Progenitor cell of endocrine pancreas (in vitro differentiated cells): ENCODE measurements at regions not wholly inside any gene's neighbourhood (a gene's known extent, or its start where the extent isn't known, plus 50 kb on each side); places are given as distances from the start of the nearest gene placed in this dataset.
"Not testable (repeated sequence)": the region's sequence is repeated elsewhere in the genome, so short reads cannot be mapped to it uniquely, and the experiment has no call there.

ENCODE experiments used
- DNase-seq: peaks from one replicate; pipeline ENCODE4 v3.0.0; 2021; ENCODE audit warnings: low spot score; ENCODE audit not compliant: unreplicated experiment
- H3K27ac Mint-ChIP-seq: 2 replicates; pipeline ENCODE4 v1.8.0; 2021; ENCODE audit warnings: mild to moderate bottlenecking, moderate library complexity, mixed read lengths
- H3K27me3 Mint-ChIP-seq: 2 replicates; pipeline ENCODE4 v1.8.0; 2021; ENCODE audit warnings: mixed read lengths
- H3K36me3 Mint-ChIP-seq: 2 replicates; pipeline ENCODE4 v1.8.0; 2022; ENCODE audit warnings: mixed read lengths; ENCODE audit not compliant: insufficient read depth
- H3K4me1 Mint-ChIP-seq: 2 replicates; pipeline ENCODE4 v1.8.0; 2021; ENCODE audit warnings: low read depth, mixed read lengths
- H3K4me3 Mint-ChIP-seq: 2 replicates; pipeline ENCODE4 v1.8.0; 2021; ENCODE audit warnings: low read depth, mild to moderate bottlenecking, moderate library complexity, mixed read lengths
- H3K9me3 Mint-ChIP-seq: 2 replicates; pipeline ENCODE4 v1.8.0; 2021; ENCODE audit warnings: low read depth, mixed read lengths
- TF ChIP-seq, protein P1 (sequence below): fragments of 200-600 bp; sonication (generic); IDR thresholded peaks from one replicate; pipeline ENCODE4 v1.5.0; 2021; ENCODE audit warnings: antibody characterized with exemption, mild to moderate bottlenecking; ENCODE audit not compliant: unreplicated experiment

DNA sequence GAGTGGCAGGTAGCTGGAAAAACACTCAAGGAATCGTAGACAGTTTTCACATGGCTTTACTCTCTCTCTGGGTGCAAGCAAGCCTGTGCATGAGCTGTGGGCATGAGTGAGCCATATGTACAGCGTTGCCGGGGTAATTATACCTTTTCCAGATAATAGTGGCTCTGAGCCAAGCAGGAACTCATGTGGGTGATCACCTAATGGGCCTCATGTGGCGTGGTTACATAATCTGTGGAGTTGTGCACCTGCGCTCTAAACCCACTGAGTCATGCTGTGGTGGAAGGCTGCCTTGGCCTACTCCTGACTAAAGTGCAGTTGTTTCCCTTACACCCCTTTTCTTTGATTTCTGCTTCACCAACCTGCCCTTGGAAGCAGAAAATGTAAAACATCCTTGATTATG is 1564.5 kb upstream of the PCDH10 start:
- Mint-ChIP-seq H3K4me3 (no peak overlapping the region), H3K27ac (no peak overlapping the region), H3K36me3 (no peaks in the 10 kb centered on the region), H3K27me3 (no peaks in the 10 kb centered on the region), H3K4me1 (no peaks in the 10 kb centered on the region), H3K9me3 (no peaks in the 10 kb centered on the region)
- TF ChIP-seq, protein P1, sequence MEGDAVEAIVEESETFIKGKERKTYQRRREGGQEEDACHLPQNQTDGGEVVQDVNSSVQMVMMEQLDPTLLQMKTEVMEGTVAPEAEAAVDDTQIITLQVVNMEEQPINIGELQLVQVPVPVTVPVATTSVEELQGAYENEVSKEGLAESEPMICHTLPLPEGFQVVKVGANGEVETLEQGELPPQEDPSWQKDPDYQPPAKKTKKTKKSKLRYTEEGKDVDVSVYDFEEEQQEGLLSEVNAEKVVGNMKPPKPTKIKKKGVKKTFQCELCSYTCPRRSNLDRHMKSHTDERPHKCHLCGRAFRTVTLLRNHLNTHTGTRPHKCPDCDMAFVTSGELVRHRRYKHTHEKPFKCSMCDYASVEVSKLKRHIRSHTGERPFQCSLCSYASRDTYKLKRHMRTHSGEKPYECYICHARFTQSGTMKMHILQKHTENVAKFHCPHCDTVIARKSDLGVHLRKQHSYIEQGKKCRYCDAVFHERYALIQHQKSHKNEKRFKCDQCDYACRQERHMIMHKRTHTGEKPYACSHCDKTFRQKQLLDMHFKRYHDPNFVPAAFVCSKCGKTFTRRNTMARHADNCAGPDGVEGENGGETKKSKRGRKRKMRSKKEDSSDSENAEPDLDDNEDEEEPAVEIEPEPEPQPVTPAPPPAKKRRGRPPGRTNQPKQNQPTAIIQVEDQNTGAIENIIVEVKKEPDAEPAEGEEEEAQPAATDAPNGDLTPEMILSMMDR = no peak
- no peak for DNase-seq

DNA sequence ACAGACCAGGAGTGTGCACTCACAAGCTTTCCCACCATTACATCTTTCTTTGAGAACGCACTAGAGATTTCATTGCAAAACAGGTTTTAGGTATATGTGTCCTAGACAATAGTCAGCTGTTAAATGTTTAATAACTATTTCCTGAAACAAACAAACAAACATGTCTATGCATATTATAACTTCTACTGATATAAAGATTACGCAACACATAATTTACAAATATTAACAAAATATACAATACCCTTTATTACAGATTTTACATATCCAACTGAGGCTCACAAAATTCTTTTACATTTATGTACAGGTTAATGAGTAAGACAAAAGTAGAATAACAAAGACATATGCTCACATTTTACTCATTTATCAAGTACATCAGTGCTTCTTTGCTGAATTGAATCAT is 1554.0 kb upstream of the PCDH10 start:
- Mint-ChIP-seq H3K27ac (no peak overlapping the region), H3K27me3 (no peaks in the 10 kb centered on the region), H3K9me3 (peaks cover 8% of the 10 kb centered on the region), H3K4me1 (no peaks in the 10 kb centered on the region), H3K36me3 (no peaks in the 10 kb centered on the region), H3K4me3 (no peak overlapping the region)
- TF ChIP-seq, protein P1 = no peak
- DNase-seq = no peak

DNA sequence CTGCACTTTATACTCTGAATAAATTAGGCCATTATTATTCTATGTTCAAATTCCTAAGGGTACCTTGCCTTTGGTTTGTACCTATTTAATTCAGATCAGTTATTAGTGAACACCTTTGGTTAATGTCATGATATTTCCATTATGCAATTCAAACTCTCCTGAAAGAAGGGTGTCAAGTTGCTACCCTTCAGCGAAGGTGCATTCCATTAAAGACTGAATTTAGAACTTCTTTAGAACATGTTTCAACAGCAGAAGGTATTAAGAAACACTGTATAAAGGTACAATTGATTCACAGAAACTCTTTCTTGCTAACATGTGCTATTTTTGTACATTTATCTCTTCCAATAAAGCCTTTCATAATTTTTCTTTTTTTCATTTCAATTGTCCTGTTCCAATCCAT is 1545.4 kb upstream of the PCDH10 start:
- H3K36me3 Mint-ChIP-seq = no peaks in the 10 kb centered on the region
- TF ChIP-seq, protein P1 = no peak
- DNase-seq = no peak
- no peak overlapping the region for H3K27ac Mint-ChIP-seq
- H3K4me3 Mint-ChIP-seq = no peak overlapping the region
- no peaks in the 10 kb centered on the region for H3K27me3 Mint-ChIP-seq
- H3K4me1 Mint-ChIP-seq = no peaks in the 10 kb centered on the region
- H3K9me3 Mint-ChIP-seq = no peaks in the 10 kb centered on the region

DNA sequence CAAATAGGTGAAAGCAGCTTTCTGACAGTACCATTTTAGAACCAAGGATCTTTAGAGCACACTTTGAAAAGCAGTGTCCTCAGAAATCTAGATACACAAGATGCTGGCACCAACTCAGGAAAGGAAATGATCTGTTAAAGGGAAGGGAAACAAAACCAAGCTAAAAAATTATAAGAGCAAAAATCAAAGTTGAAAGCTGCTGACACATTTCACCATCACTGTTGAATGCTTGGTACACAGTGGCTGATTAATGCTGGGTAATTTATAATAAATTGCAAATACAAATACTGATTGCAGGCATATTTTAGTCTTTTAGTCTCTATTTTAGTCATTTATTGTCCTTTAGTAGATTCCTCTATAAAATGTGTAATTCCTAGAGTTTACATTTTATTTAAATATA is 1540.1 kb upstream of the PCDH10 start:
- Mint-ChIP-seq H3K9me3 (no peaks in the 10 kb centered on the region), H3K27me3 (no peaks in the 10 kb centered on the region), H3K4me1 (no peaks in the 10 kb centered on the region), H3K27ac (no peak overlapping the region), H3K36me3 (no peaks in the 10 kb centered on the region), H3K4me3 (no peak overlapping the region)
- TF ChIP-seq, protein P1 = no peak
- no peak for DNase-seq

DNA sequence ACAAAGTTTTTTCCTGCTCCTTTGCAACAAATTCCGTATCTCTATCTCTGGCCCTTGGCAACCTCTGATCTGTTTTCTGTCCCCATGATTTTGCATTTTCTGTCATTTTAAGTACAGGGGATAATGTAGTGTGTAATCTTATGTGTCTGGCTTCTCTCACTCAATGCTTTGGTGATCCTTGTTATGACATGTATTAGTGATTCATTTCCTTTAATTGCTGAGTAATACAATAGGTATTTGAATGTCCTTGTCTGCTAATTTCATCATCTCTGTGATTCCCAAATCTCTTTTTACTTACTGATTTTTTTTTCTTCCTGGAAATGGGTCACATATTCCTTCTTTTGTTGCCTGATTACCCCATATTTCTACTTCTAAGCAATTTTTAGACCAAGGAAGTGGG is 1538.6 kb upstream of the PCDH10 start:
- H3K27me3 Mint-ChIP-seq = not testable (repeated sequence)

DNA sequence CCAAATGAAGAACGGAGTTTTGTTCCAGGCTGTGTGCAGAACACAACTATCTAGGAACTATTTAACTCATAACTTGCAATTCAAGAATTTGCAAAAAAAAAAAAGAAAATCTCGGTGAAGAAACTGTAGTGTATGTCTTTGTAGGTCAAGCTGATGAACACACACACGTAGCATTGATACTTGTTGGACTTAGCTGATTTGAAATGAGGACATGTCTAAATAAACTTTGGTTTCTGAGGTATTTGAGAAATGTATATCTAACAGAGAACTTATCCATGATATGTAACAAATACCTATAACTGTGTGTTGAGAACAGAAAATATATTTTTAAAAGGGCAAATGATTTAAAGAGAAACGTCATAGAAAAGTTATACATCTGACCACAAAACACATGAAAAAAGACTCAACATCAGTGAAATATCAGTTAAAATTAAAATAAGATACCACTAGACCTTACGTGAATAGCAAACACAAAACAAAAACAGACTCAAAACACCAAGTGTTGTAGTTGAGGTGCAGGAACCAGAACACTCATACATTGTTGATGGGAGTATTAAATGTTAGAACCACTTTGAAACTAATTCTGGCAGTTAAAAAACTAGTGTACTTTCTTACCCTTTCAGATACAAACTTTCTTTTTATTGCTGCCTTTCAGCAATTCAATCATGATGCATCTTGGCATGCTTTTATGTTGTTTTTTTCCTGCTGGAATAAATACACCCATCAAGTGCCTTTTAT is 1535.8 kb upstream of the PCDH10 start:
- no peak for DNase-seq
- Mint-ChIP-seq H3K4me1 (no peaks in the 10 kb centered on the region), H3K36me3 (no peaks in the 10 kb centered on the region), H3K27me3 (no peaks in the 10 kb centered on the region), H3K27ac (no peak overlapping the region), H3K9me3 (no peaks in the 10 kb centered on the region), H3K4me3 (no peak overlapping the region)
- TF ChIP-seq, protein P1 = no peak

More for the DNA sequence above, 1538.6 kb upstream of the PCDH10 start:
- not testable (repeated sequence) for H3K9me3 Mint-ChIP-seq, H3K36me3 Mint-ChIP-seq, H3K27ac Mint-ChIP-seq, H3K4me3 Mint-ChIP-seq, H3K4me1 Mint-ChIP-seq, DNase-seq
